ENCODE measurements at regions not wholly inside any gene's neighbourhood (a gene's known extent, or its start where the extent isn't known, plus 50 kb on each side); places are given as distances from the start of the nearest gene placed in this dataset.

DNA sequence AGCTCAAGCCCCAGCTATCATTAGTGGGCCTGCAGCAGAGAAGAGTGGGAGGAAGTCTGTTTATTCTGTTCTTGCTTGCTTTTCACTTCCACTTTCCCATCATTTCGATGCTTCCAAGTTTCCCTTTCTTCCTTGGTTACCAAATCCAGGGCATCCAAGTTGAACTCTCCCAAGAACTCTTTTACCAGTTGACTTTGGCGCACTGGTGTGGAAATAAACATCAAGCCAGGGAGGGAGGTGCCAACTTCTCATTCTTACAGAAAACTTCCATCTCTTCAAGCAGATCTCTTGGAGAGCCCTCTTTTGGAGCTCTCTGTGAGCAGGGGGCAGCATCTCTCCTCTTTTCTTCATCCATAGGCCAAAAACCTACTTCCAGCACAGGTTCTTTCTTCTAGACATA lies 85.7 kb upstream of the RGS17 start:
- 64 to 77% methylated on average over 2 of the region's 2 CpGs for WGBS, 2 donors
- ATAC-seq (ENCODE audit: low FRiP score in 2 of 2): no peak
- H3K27me3 ChIP-seq: no peaks in the 10 kb centered on the region
- H3K4me1 ChIP-seq: no peaks in the 10 kb centered on the region
- H3K9me3 ChIP-seq: no peaks in the 10 kb centered on the region
- TF ChIP-seq POLR2A (IDR thresholded peaks at IDR 0.05) (no peak), EP300 (IDR thresholded peaks at IDR 0.05) (no peak), POLR2AphosphoS5 (IDR thresholded peaks at IDR 0.05) (no peak)
- TF ChIP-seq, protein P1, sequence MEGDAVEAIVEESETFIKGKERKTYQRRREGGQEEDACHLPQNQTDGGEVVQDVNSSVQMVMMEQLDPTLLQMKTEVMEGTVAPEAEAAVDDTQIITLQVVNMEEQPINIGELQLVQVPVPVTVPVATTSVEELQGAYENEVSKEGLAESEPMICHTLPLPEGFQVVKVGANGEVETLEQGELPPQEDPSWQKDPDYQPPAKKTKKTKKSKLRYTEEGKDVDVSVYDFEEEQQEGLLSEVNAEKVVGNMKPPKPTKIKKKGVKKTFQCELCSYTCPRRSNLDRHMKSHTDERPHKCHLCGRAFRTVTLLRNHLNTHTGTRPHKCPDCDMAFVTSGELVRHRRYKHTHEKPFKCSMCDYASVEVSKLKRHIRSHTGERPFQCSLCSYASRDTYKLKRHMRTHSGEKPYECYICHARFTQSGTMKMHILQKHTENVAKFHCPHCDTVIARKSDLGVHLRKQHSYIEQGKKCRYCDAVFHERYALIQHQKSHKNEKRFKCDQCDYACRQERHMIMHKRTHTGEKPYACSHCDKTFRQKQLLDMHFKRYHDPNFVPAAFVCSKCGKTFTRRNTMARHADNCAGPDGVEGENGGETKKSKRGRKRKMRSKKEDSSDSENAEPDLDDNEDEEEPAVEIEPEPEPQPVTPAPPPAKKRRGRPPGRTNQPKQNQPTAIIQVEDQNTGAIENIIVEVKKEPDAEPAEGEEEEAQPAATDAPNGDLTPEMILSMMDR (IDR thresholded peaks at IDR 0.05): no peak
- no peak overlapping the region for H3K4me3 ChIP-seq
- no peak overlapping the region for H3K27ac ChIP-seq
- no peak for DNase-seq
- H3K36me3 ChIP-seq: no peaks in the 10 kb centered on the region

DNA sequence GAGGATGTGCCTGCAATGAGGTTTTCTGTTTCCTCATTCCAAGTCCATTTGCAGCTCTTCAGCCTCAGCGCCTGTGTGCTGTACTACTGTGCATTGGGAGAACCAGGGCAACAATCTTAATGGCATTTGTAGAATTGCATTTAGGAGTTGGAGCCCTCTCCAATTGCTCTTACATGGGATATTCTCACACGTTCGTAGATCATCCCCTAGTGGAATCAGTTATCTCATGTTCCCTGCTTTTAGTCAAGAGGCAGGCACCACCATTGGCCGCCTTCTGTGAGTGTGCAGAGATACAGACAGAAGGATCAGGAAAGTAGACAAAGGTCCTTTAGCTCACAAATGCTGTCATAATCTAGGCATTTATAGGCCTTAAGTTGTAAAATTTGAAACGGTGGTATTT lies 84.2 kb upstream of the RGS17 start:
- H3K4me3 ChIP-seq: no peak overlapping the region
- no peak for TF ChIP-seq POLR2A (IDR thresholded peaks at IDR 0.05)
- no peak for TF ChIP-seq POLR2AphosphoS5 (IDR thresholded peaks at IDR 0.05)
- TF ChIP-seq, protein P1 (IDR thresholded peaks at IDR 0.05): no peak
- TF ChIP-seq EP300 (IDR thresholded peaks at IDR 0.05): no peak
- no peak for DNase-seq
- no peaks in the 10 kb centered on the region for H3K36me3 ChIP-seq
- H3K4me1 ChIP-seq: no peaks in the 10 kb centered on the region
- H3K27ac ChIP-seq: no peak overlapping the region
- no peaks in the 10 kb centered on the region for H3K9me3 ChIP-seq
- 65 to 76% methylated on average over 5 of the region's 5 CpGs for WGBS, 2 donors
- ATAC-seq (ENCODE audit: low FRiP score in 2 of 2): no peak
- H3K27me3 ChIP-seq: no peaks in the 10 kb centered on the region

DNA sequence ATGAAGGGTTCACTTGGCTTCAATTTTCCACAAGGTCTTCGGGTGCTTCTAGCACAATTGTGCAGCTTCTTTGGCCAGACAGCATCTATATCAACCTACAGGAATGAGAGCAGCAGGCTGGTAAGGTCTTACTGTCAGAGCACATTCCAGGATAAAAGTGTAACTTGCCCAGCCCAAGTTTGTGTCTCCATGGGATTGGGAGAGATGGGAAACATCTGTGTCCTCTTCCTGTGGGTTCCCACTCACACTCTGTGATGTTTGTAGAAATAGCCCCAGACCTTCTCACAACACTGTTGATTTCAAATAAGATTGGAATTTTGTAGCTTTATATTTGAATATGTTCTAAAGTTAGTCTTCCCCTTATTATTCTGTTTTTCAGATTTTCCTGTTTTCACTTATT lies 83.4 kb upstream of the RGS17 start:
- DNase-seq: no peak

DNA sequence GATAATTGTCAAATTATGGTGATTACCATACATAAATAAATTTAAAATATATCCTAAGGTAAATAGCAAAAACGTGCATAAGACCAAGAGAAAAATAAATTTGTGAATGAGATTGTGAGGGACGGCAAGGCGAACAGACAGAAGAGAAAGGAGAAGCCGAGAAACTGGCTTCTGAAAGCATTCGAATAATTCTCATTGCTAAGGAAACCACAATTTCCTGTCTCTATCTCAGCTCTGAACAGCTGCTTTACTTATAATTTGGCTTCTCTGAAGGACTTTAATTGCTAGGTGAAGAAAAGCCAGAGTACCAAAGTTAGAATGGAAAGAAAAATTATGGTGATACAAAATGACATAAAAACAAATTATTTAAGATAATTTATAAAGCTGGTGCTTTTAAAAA lies 79.0 kb upstream of the RGS17 start:
- no peak for ATAC-seq (ENCODE audit: low FRiP score in 2 of 2)
- Histone ChIP-seq H3K27ac (no peak overlapping the region), H3K4me1 (no peaks in the 10 kb centered on the region), H3K9me3 (no peaks in the 10 kb centered on the region), H3K27me3 (no peaks in the 10 kb centered on the region), H3K4me3 (no peak overlapping the region), H3K36me3 (no peaks in the 10 kb centered on the region)
- no peak for TF ChIP-seq POLR2A (IDR thresholded peaks at IDR 0.05)
- TF ChIP-seq POLR2AphosphoS5 (IDR thresholded peaks at IDR 0.05): no peak
- TF ChIP-seq EP300 (IDR thresholded peaks at IDR 0.05): no peak
- TF ChIP-seq, protein P1 (IDR thresholded peaks at IDR 0.05): no peak
- no peak for DNase-seq
- 23 to 28% methylated on average over 5 of the region's 5 CpGs for WGBS, 2 donors

More for the DNA sequence above, 83.4 kb upstream of the RGS17 start:
- no peak overlapping the region for H3K27ac ChIP-seq
- TF ChIP-seq POLR2AphosphoS5 (IDR thresholded peaks at IDR 0.05): no peak
- TF ChIP-seq EP300 (IDR thresholded peaks at IDR 0.05): no peak
- TF ChIP-seq POLR2A (IDR thresholded peaks at IDR 0.05): no peak
- H3K4me1 ChIP-seq: no peaks in the 10 kb centered on the region
- H3K36me3 ChIP-seq: no peaks in the 10 kb centered on the region
- H3K9me3 ChIP-seq: no peaks in the 10 kb centered on the region
- H3K27me3 ChIP-seq: no peaks in the 10 kb centered on the region
- no peak overlapping the region for H3K4me3 ChIP-seq
- 27 to 58% methylated on average over 1 of the region's 1 CpG for WGBS, 2 donors
- no peak for ATAC-seq (ENCODE audit: low FRiP score in 2 of 2)

DNA sequence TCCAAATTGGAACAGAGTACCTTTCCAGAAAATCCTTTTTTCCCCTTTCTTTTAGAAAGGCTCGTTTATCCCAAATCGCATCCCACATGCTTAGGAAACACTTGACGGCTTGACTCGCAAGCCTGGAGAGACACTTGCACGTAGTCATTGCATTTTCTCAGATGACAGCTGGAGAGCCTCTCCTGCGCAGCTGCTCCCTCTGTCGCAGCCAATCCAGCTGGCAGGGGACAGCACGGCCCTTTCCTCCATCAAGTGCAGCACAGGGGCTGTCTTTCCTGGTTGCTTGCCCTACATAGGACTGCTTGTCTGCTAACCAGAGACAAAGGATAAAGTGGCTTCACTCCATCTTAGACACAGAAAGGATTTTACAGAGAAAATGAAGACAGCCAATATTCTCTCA lies 77.6 kb upstream of the RGS17 start:
- Histone ChIP-seq H3K4me1 (no peaks in the 10 kb centered on the region), H3K4me3 (no peak overlapping the region), H3K27me3 (no peaks in the 10 kb centered on the region), H3K27ac (no peak overlapping the region), H3K9me3 (no peaks in the 10 kb centered on the region), H3K36me3 (no peaks in the 10 kb centered on the region)
- DNase-seq (no peak), ATAC-seq (ENCODE audit: low FRiP score in 2 of 2) (no peak)
- WGBS, 2 donors: 65 to 69% methylated on average over 8 of the region's 8 CpGs
- no peak for TF ChIP-seq EP300 (IDR thresholded peaks at IDR 0.05)
- TF ChIP-seq, protein P1 (IDR thresholded peaks at IDR 0.05): no peak
- no peak for TF ChIP-seq POLR2AphosphoS5 (IDR thresholded peaks at IDR 0.05)
- TF ChIP-seq POLR2A (IDR thresholded peaks at IDR 0.05): no peak
